ENCODE measurements at regions not wholly inside any gene's neighbourhood (a gene's known extent, or its start where the extent isn't known, plus 50 kb on each side); places are given as distances from the start of the nearest gene placed in this dataset.

DNA sequence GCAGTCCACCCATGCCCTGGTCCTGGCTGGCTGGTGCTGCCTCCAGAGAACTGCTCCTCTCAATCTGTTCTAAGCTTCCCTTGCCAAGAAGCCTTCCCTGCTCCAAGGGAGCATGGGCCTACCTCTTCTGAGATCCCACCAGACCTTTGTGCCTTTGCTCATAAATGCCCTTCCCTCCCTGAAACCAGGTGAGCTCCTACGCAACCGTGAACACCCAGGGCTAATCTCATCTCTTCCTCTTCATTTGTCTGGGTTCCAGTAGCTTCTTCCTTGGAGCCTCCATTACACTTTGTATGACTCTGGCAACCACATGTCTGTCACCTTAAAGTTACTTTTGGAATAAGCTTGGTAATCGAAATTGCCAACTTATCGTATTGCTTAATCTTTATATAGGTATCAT, 270.6 kb downstream of the PBX3 start:
- TF ChIP-seq, protein P1, sequence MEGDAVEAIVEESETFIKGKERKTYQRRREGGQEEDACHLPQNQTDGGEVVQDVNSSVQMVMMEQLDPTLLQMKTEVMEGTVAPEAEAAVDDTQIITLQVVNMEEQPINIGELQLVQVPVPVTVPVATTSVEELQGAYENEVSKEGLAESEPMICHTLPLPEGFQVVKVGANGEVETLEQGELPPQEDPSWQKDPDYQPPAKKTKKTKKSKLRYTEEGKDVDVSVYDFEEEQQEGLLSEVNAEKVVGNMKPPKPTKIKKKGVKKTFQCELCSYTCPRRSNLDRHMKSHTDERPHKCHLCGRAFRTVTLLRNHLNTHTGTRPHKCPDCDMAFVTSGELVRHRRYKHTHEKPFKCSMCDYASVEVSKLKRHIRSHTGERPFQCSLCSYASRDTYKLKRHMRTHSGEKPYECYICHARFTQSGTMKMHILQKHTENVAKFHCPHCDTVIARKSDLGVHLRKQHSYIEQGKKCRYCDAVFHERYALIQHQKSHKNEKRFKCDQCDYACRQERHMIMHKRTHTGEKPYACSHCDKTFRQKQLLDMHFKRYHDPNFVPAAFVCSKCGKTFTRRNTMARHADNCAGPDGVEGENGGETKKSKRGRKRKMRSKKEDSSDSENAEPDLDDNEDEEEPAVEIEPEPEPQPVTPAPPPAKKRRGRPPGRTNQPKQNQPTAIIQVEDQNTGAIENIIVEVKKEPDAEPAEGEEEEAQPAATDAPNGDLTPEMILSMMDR (IDR thresholded peaks at IDR 0.05; ENCODE audit: extremely low read depth, insufficient read depth, missing control alignments) = no peak
- no peak for DNase-seq (ENCODE audit: low spot score)
- in situ Hi-C loops (cut with MboI; ENCODE audit: low pct_unique_long_range_greater_than_20kb, low sequenced_read_pairs, unreplicated experiment) = no loop called here

GRCh38 chr9:126020836-126021235, 273.7 kb downstream of the PBX3 start:
- DNase-seq (ENCODE audit: low spot score) = no peak
- in situ Hi-C loops (cut with MboI; ENCODE audit: low pct_unique_long_range_greater_than_20kb, low sequenced_read_pairs, unreplicated experiment) = no loop called here
- TF ChIP-seq, protein P1 (IDR thresholded peaks at IDR 0.05; ENCODE audit: extremely low read depth, insufficient read depth, missing control alignments) = no peak

GRCh38 chr9:126023962-126024361, 276.8 kb downstream of the PBX3 start:
- TF ChIP-seq, protein P1 (IDR thresholded peaks at IDR 0.05; ENCODE audit: extremely low read depth, insufficient read depth, missing control alignments) = no peak
- in situ Hi-C loops (cut with MboI; ENCODE audit: low pct_unique_long_range_greater_than_20kb, low sequenced_read_pairs, unreplicated experiment) = no loop called here
- no peak for DNase-seq (ENCODE audit: low spot score)

GRCh38 chr9:126024581-126025230, 277.5 kb downstream of the PBX3 start:
- TF ChIP-seq, protein P1 (IDR thresholded peaks at IDR 0.05; ENCODE audit: extremely low read depth, insufficient read depth, missing control alignments) = no peak
- in situ Hi-C loops (cut with MboI; ENCODE audit: low pct_unique_long_range_greater_than_20kb, low sequenced_read_pairs, unreplicated experiment) = no loop called here

GRCh38 chr9:126025991-126026390, 278.8 kb downstream of the PBX3 start:
- TF ChIP-seq, protein P1 (IDR thresholded peaks at IDR 0.05; ENCODE audit: extremely low read depth, insufficient read depth, missing control alignments) = no peak
- no peak for DNase-seq (ENCODE audit: low spot score)
- in situ Hi-C loops (cut with MboI; ENCODE audit: low pct_unique_long_range_greater_than_20kb, low sequenced_read_pairs, unreplicated experiment) = no loop called here

More at GRCh38 chr9:126024581-126025230, 277.5 kb downstream of the PBX3 start:
- DNase-seq (ENCODE audit: low spot score) = no peak

- in situ Hi-C loops (cut with MboI; ENCODE audit: low pct_unique_long_range_greater_than_20kb, low sequenced_read_pairs, unreplicated experiment) = no loop called here
- DNase-seq (ENCODE audit: low spot score) = no peak
- TF ChIP-seq, protein P1 (IDR thresholded peaks at IDR 0.05; ENCODE audit: extremely low read depth, insufficient read depth, missing control alignments) = no peak
These were observed 280.4 kb downstream of the PBX3 start for GRCh38 chr9:126027566-126027965.
